NT2/D1 (cell line): ENCODE measurements at regions not wholly inside any gene's neighbourhood (a gene's known extent, or its start where the extent isn't known, plus 50 kb on each side); places are given as distances from the start of the nearest gene placed in this dataset.

Source experiments
- SUZ12 ChIP-seq: IDR thresholded peaks from 2 replicates; pipeline ENCODE4 v1.6.1; 2011; ENCODE audit not compliant: insufficient read length, insufficient read depth; ENCODE audit errors: extremely low read depth
- YY1 ChIP-seq: IDR thresholded peaks from 2 replicates; pipeline ENCODE4 v1.6.1; 2011; ENCODE audit not compliant: insufficient read length, insufficient read depth
- ZNF274 ChIP-seq: IDR thresholded peaks from 2 replicates; pipeline ENCODE4 v1.6.1; 2011; ENCODE audit warnings: mild to moderate bottlenecking, low read depth, low read length

- TF ChIP-seq SUZ12: no peak
- no peak for TF ChIP-seq ZNF274
- no peak for TF ChIP-seq YY1
These were observed 330.7 kb upstream of the NCAM1 start for GRCh38 chr11:112630496-112630895.
